WTC11 (cell line): ENCODE measurements at regions not wholly inside any gene's neighbourhood (a gene's known extent, or its start where the extent isn't known, plus 50 kb on each side); places are given as distances from the start of the nearest gene placed in this dataset.

Source experiments
- ATF1 ChIP-seq: sonication (generic); formaldehyde crosslinking; IDR thresholded peaks from 2 replicates; pipeline ENCODE4 v1.8.1; 2023; ENCODE audit warnings: mild to moderate bottlenecking, moderate library complexity, missing genetic modification reagents
- CTCF ChIP-seq: fragments of 200-600 bp; IDR thresholded peaks from 2 replicates; pipeline ENCODE4 v1.8.0; 2022; ENCODE audit warnings: antibody characterized with exemption
- E2F4 ChIP-seq: sonication (generic); formaldehyde crosslinking; IDR thresholded peaks from 2 replicates; pipeline ENCODE4 v1.8.1; 2022; ENCODE audit warnings: low read depth, mild to moderate bottlenecking, moderate library complexity, missing genetic modification reagents, borderline replicate concordance
- ELF4 ChIP-seq: sonication (generic); formaldehyde crosslinking; IDR thresholded peaks from 2 replicates; pipeline ENCODE4 v1.8.1; 2022; ENCODE audit warnings: low read depth, mild to moderate bottlenecking, moderate library complexity, missing genetic modification reagents
- TF ChIP-seq, protein P1 (sequence below): sonication (generic); formaldehyde crosslinking; IDR thresholded peaks from 2 replicates; pipeline ENCODE4 v1.8.1; 2023; ENCODE audit warnings: mild to moderate bottlenecking, moderate library complexity, missing genetic modification reagents

- no peak for TF ChIP-seq CTCF
- no peak for TF ChIP-seq E2F4 (CRISPR knock-in tag)
- TF ChIP-seq, protein P1, sequence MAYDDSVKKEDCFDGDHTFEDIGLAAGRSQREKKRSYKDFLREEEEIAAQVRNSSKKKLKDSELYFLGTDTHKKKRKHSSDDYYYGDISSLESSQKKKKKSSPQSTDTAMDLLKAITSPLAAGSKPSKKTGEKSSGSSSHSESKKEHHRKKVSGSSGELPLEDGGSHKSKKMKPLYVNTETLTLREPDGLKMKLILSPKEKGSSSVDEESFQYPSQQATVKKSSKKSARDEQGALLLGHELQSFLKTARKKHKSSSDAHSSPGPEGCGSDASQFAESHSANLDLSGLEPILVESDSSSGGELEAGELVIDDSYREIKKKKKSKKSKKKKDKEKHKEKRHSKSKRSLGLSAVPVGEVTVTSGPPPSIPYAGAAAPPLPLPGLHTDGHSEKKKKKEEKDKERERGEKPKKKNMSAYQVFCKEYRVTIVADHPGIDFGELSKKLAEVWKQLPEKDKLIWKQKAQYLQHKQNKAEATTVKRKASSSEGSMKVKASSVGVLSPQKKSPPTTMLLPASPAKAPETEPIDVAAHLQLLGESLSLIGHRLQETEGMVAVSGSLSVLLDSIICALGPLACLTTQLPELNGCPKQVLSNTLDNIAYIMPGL = no peak
- no peak for TF ChIP-seq ELF4
- no peak for TF ChIP-seq ATF1
Observed at GRCh38 chr13:34428911-34429310, 513.2 kb upstream of the NBEA start.
